Spleen (tissue), 3 donors: ENCODE measurements at regions not wholly inside any gene's neighbourhood (a gene's known extent, or its start where the extent isn't known, plus 50 kb on each side); places are given as distances from the start of the nearest gene placed in this dataset.

ENCODE experiments used
- POLR2A ChIP-seq, 3 donors: fragments of 450-650 bp; IDR thresholded peaks; one replicate each; pipeline ENCODE4 v1.5.1; 2017; ENCODE audit warnings: antibody characterized with exemption in 3 of 3, mild to moderate bottlenecking in 1 of 3
- POLR2AphosphoS5 ChIP-seq, 3 donors: sonication (generic); formaldehyde crosslinking; IDR thresholded peaks; one replicate each; pipeline ENCODE4 v1.5.1; 2017; ENCODE audit warnings: antibody characterized with exemption in 3 of 3

DNA sequence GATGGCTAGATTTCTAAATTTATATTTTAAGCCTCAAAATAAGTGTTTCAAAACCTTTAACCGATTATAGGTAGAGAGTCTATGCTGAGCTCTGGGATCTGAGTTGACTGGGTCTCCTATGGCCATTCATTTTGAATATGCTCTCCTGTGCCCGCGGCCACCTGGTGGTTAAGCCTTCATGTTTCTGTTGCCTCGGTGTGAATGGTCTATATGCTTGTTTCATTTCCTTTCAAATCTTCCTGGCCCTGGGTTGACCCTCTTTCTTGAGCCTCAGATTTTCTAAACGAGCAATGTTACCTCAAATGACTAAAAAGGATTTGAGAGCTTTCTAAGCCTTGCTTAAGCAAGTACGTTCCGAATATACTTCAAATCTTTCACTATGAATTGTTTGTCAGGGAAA is 789.4 kb upstream of the KIRREL3 start:
- no peak for TF ChIP-seq POLR2AphosphoS5 (IDR thresholded peaks at IDR 0.05)
- no peak for TF ChIP-seq POLR2A (IDR thresholded peaks at IDR 0.05)
